ENCODE measurements at regions not wholly inside any gene's neighbourhood (a gene's known extent, or its start where the extent isn't known, plus 50 kb on each side); places are given as distances from the start of the nearest gene placed in this dataset.

- no peak for DNase-seq
These were observed 172.5 kb downstream of the DLEU7 start for GRCh38 chr13:50670847-50671496.

GRCh38 chr13:50671497-50671850, 172.0 kb downstream of the DLEU7 start:
- no peak for DNase-seq

- DNase-seq = peak; percentile 38
These were observed 171.5 kb downstream of the DLEU7 start for GRCh38 chr13:50672025-50672424.

- DNase-seq = no peak
These were observed 167.8 kb downstream of the DLEU7 start for GRCh38 chr13:50675651-50676050.

GRCh38 chr13:50676602-50677001, 166.9 kb downstream of the DLEU7 start:
- peak; percentile 81 for DNase-seq

GRCh38 chr13:50677258-50677657, 166.2 kb downstream of the DLEU7 start:
- no peak for DNase-seq

GRCh38 chr13:50677687-50678463, 165.6 kb downstream of the DLEU7 start:
- DNase-seq = peak; percentile 67

GRCh38 chr13:50678464-50679162, 164.9 kb downstream of the DLEU7 start:
- peak; percentile 96 for DNase-seq

- DNase-seq = peak; percentile 74
These were observed 164.2 kb downstream of the DLEU7 start for GRCh38 chr13:50679321-50679720.

- no peak for DNase-seq
These were observed 161.5 kb downstream of the DLEU7 start for GRCh38 chr13:50682002-50682401.

- no peak for DNase-seq
These were observed 160.5 kb downstream of the DLEU7 start for GRCh38 chr13:50682966-50683365.

- no peak for DNase-seq
These were observed 159.1 kb downstream of the DLEU7 start for GRCh38 chr13:50684366-50684765.

GRCh38 chr13:50685491-50685890, 158.0 kb downstream of the DLEU7 start:
- DNase-seq = no peak

GRCh38 chr13:50685956-50686355, 157.5 kb downstream of the DLEU7 start:
- no peak for DNase-seq

- no peak for DNase-seq
These were observed 156.9 kb downstream of the DLEU7 start for GRCh38 chr13:50686551-50686950.

GRCh38 chr13:50687545-50687944, 155.9 kb downstream of the DLEU7 start:
- no peak for DNase-seq

- DNase-seq = no peak
These were observed 153.5 kb downstream of the DLEU7 start for GRCh38 chr13:50690006-50690405.

GRCh38 chr13:50691176-50691680, 152.3 kb downstream of the DLEU7 start:
- no peak for DNase-seq

- DNase-seq = peak; percentile 51
These were observed 151.7 kb downstream of the DLEU7 start for GRCh38 chr13:50691681-50692263.

- DNase-seq = peak; percentile 9
These were observed 151.0 kb downstream of the DLEU7 start for GRCh38 chr13:50692396-50692915.

GRCh38 chr13:50693727-50694126, 149.8 kb downstream of the DLEU7 start:
- peak; percentile 58 for DNase-seq

- no peak for DNase-seq
These were observed 145.5 kb downstream of the DLEU7 start for GRCh38 chr13:50697746-50698539.

Data from EL (cell line).